K562 (cell line): ENCODE measurements at regions not wholly inside any gene's neighbourhood (a gene's known extent, or its start where the extent isn't known, plus 50 kb on each side); places are given as distances from the start of the nearest gene placed in this dataset.

Experiments used
- ATAC-seq: fragments of 200-7000 bp; cut with Tn5 transposase; 3 replicates; pipeline ENCODE4 v1.9.1; 2020; ENCODE audit warnings: moderate library complexity
- BruUV-seq: library from RNA; stranded (reverse); fragments of 400-500 nt; replicated peaks from 2 replicates; lab custom pipeline; 2021; lab: Mats Ljungman, UMichigan
- CTCF ChIA-PET: fragments of 300-600 bp; formaldehyde crosslinking; extraction: SDS; loops from one replicate; lab custom pipeline; 2021; ENCODE audit warnings: low intra/inter-chr PET ratio; lab: Yijun Ruan, JAX
- POLR2A ChIA-PET: fragments of 300-600, 350-650 bp; sonication (Branson Sonifier 250); formaldehyde crosslinking; extraction: SDS; loops from one replicate; lab custom pipeline; 2021; ENCODE audit warnings: antibody characterized with exemption, inconsistent platforms; lab: Yijun Ruan, JAX
- DNase-seq, 4 experiments: peaks; one replicate each; pipeline versions ENCODE4 v3.0.0 to v3.0.0-alpha.2; 2011 to 2018; ENCODE audit warnings: low spot score in 3 of 4, mixed read lengths in 3 of 4; ENCODE audit errors: extremely low read depth in 1 of 4
- FAIRE-seq: peaks from 2 replicates; lab custom pipeline; 2011; peaks lifted over from hg19 to GRCh38; lab: Jason Lieb, UNC
- H2AFZ ChIP-seq: 2 replicates; pipeline ENCODE4 v1.6.0; 2011; ENCODE audit warnings: low read depth, low read length, control low read depth, inconsistent platforms
- H3K27ac ChIP-seq: fragments of 200-600 bp; 3 replicates; pipeline ENCODE4 v1.8.0; 2011; ENCODE audit warnings: low read depth, mild to moderate bottlenecking, control low read depth, inconsistent platforms, low read length, moderate library complexity, mixed read lengths; ENCODE audit errors: extremely low read depth
- H3K27me3 ChIP-seq, 2 experiments: fragments of 300-600 bp in 1 of 2; 2 replicates in 1 of 2; 3 replicates in 1 of 2; pipeline versions ENCODE4 v1.6.0 to v1.8.0; 2011; ENCODE audit warnings: inconsistent platforms in 2 of 2, low read length in 2 of 2, mild to moderate bottlenecking in 1 of 2, mixed read lengths in 1 of 2, moderate library complexity in 1 of 2; ENCODE audit not compliant: control insufficient read depth in 2 of 2, insufficient read depth in 2 of 2
- H3K36me3 ChIP-seq: fragments of 300-600 bp; 3 replicates; pipeline ENCODE4 v1.8.0; 2011; ENCODE audit warnings: mild to moderate bottlenecking, low read length, inconsistent platforms; ENCODE audit not compliant: control insufficient read depth, insufficient read depth
- H3K4me1 ChIP-seq, 2 experiments: fragments of 200-600 bp in 1 of 2; replicated peaks in 1 of 2; 2 replicates in 1 of 2; 3 replicates in 1 of 2; pipeline versions ENCODE4 v1.5.1 to v1.8.0; 2011; ENCODE audit warnings: inconsistent platforms in 2 of 2, low read length in 2 of 2, mild to moderate bottlenecking in 1 of 2, mixed read lengths in 1 of 2, moderate library complexity in 1 of 2; ENCODE audit not compliant: control insufficient read depth in 2 of 2, insufficient read depth in 2 of 2
- H3K4me2 ChIP-seq: 2 replicates; pipeline ENCODE4 v1.6.1; 2011; ENCODE audit warnings: low read length, control low read depth, inconsistent platforms, mixed read lengths; ENCODE audit not compliant: insufficient read depth
- H3K4me3 ChIP-seq: fragments of 200-600 bp; sonication (generic), shearing (Covaris generic); 2 replicates; pipeline ENCODE4 v1.5.1; 2016; ENCODE audit warnings: control low read depth, inconsistent platforms
- H3K79me2 ChIP-seq: fragments of 200-600 bp; 3 replicates; pipeline ENCODE4 v1.8.0; 2011; ENCODE audit warnings: low read length, inconsistent platforms; ENCODE audit not compliant: control insufficient read depth, insufficient read depth
- H3K9ac ChIP-seq, 2 experiments: 2 replicates each; pipeline versions ENCODE4 v1.6.0 to v1.6.1; 2011; ENCODE audit warnings: low read depth in 2 of 2, low read length in 2 of 2, control low read depth in 1 of 2, inconsistent platforms in 1 of 2, mild to moderate bottlenecking in 1 of 2, mixed read lengths in 1 of 2; ENCODE audit not compliant: insufficient read depth in 1 of 2
- H3K9me1 ChIP-seq: one replicate; pipeline ENCODE4 v1.6.0; 2011; ENCODE audit warnings: inconsistent platforms, mild to moderate bottlenecking, low read length, moderate library complexity; ENCODE audit not compliant: control insufficient read depth, insufficient read depth
- H3K9me3 ChIP-seq: replicated peaks from 2 replicates; pipeline ENCODE4 v1.5.1; 2011; ENCODE audit warnings: low read depth, low read length, inconsistent platforms; ENCODE audit not compliant: control insufficient read depth, insufficient read depth
- H4K20me1 ChIP-seq: replicated peaks from 2 replicates; pipeline ENCODE4 v1.6.1; 2011; ENCODE audit warnings: low read length, inconsistent platforms, mixed read lengths; ENCODE audit not compliant: control insufficient read depth, insufficient read depth
- BHLHE40 ChIP-seq: IDR thresholded peaks from 2 replicates; pipeline ENCODE4 v1.6.1; 2011; ENCODE audit warnings: low read length, improper control_type of control experiment
- CHD1 ChIP-seq: fragments of 200-600 bp; sonication (generic); IDR thresholded peaks from one replicate; pipeline ENCODE4 v1.6.1; 2012; ENCODE audit warnings: mild to moderate bottlenecking, moderate library complexity, low read length, inconsistent platforms
- EP400 ChIP-seq: fragments of 450-650 bp; IDR thresholded peaks from 2 replicates; pipeline ENCODE4 v1.6.1; 2017; ENCODE audit warnings: antibody characterized with exemption, mild to moderate bottlenecking, moderate library complexity
- FOXJ3 ChIP-seq: sonication (generic); formaldehyde crosslinking; IDR thresholded peaks from 2 replicates; pipeline ENCODE4 v1.4.0; 2020; ENCODE audit warnings: mild to moderate bottlenecking, missing genetic modification reagents
- JUND ChIP-seq, 2 experiments: IDR thresholded peaks; 2 replicates in 1 of 2; 3 replicates in 1 of 2; pipeline ENCODE4 v1.6.1; 2011; ENCODE audit warnings: borderline replicate concordance in 2 of 2, low read depth in 2 of 2, low read length in 2 of 2, improper control_type of control experiment in 1 of 2, missing biosample characterization in 1 of 2, missing genetic modification characterization in 1 of 2, missing genetic modification reagents in 1 of 2
- SPI1 ChIP-seq: IDR thresholded peaks from 2 replicates; pipeline ENCODE4 v1.6.1; 2011; ENCODE audit warnings: low read depth, low read length, control low read depth, borderline replicate concordance
- ZFP36 ChIP-seq: fragments of 150-350 bp; IDR thresholded peaks from 2 replicates; pipeline ENCODE4 v1.6.1; 2018; ENCODE audit warnings: low read length, low read depth; ENCODE audit not compliant: partially characterized antibody
- ZNF316 ChIP-seq: fragments of 450-650 bp; IDR thresholded peaks from 2 replicates; pipeline ENCODE4 v1.6.1; 2016
- ZNF561 ChIP-seq: fragments of 450-650 bp; formaldehyde crosslinking; conservative IDR thresholded peaks from 2 replicates; pipeline ENCODE4 v1.4.0; 2020; ENCODE audit warnings: mild to moderate bottlenecking, moderate library complexity
- WGBS: fragments of 100-300 bp; shearing (Covaris generic); methylation state at CpG from one replicate; pipeline ENCODE4 v1.1.6; 2016; ENCODE audit warnings: low coverage, mixed read lengths; ENCODE audit not compliant: insufficient coverage; ENCODE audit errors: missing lambda C conversion rate; 5-methylcytosine and 5-hydroxymethylcytosine counted together
- in situ Hi-C: fragments of 300-500 bp; cut with MboI; formaldehyde crosslinking; loops from 4 replicates; pipeline ENCODE4 v1.15.0; 2018; ENCODE audit warnings: inconsistent platforms, mixed read lengths
- intact Hi-C: fragments of 100-400 bp; cut with micrococcal nuclease; formaldehyde crosslinking; loops from 2 replicates; pipeline ENCODE4 v1.14.2; 2022
- TF ChIP-seq, protein P1 (sequence below), 2 experiments: fragments of 450-650 bp; IDR thresholded peaks; 2 replicates each; pipeline ENCODE4 v1.6.1; 2016; ENCODE audit warnings: mild to moderate bottlenecking in 2 of 2, borderline replicate concordance in 1 of 2, low read depth in 1 of 2, moderate library complexity in 1 of 2
- TF ChIP-seq, protein P2 (sequence below): fragments of 250-450 bp; sonication (Bioruptor Pico); IDR thresholded peaks from 2 replicates; pipeline ENCODE4 v1.5.0; 2021
- TF ChIP-seq, protein P3 (sequence below): fragments of 450-650 bp; formaldehyde crosslinking; IDR thresholded peaks from 2 replicates; pipeline ENCODE4 v1.4.0; 2020; ENCODE audit warnings: mild to moderate bottlenecking, mixed read lengths

DNA sequence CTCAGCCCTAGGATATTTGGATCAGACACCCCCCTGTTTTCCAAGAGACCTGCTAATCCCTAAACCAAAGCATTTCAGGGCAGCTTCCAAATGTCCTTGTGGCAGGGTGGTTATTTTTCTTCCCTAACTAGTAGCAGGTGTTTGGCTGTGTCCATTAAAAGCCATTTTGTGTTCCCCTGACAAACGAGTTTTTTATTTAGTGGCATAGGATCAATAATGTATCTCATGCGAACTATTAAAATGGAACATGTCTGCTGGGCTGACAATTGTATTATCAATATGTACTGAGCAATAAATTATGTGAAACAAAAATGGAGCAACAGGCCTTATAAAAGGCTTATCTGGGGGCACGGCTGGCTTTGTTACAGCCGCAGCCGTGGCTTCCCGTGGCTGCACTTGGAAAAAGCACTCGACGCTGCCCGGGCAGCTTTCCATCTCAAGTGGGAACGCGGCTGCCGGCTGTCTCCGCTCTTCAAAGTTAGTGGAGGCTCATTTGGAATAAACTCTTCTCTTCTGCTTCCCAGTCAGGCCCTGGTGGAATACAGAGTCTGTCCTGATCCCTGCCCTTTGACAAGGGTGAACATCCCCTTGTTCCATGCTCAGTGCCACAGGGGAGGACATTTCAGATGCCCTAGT, 554.3 kb downstream of the TYW1 start:
- no peaks in the 10 kb centered on the region for H3K79me2 ChIP-seq
- H3K9me3 ChIP-seq, result no peaks in the 10 kb centered on the region
- ATAC-seq (no peak), FAIRE-seq (no peak), DNase-seq (no peak)
- H3K36me3 ChIP-seq, result no peaks in the 10 kb centered on the region
- intact Hi-C loops, result no loop called here
- H3K9me1 ChIP-seq, result no peaks in the 10 kb centered on the region
- ChIA-PET POLR2A (no interaction called here), CTCF (no interaction called here)
- H3K4me1 ChIP-seq, result no peaks in the 10 kb centered on the region
- H2AFZ ChIP-seq, result no peak overlapping the region
- no TSS peak for BruUV-seq
- no peak overlapping the region for H3K4me2 ChIP-seq
- H3K9ac ChIP-seq, result no peak overlapping the region
- H3K27me3 ChIP-seq, result no peaks in the 10 kb centered on the region; a peak in 1 of 5 replicates
- in situ Hi-C loops, result no loop called here
- H3K4me3 ChIP-seq, result no peak overlapping the region
- H3K27ac ChIP-seq, result no peak overlapping the region
- H4K20me1 ChIP-seq, result no peaks in the 10 kb centered on the region
- WGBS, result under 1% methylated on average over 13 of the region's 13 CpGs
- TF ChIP-seq, protein P1, sequence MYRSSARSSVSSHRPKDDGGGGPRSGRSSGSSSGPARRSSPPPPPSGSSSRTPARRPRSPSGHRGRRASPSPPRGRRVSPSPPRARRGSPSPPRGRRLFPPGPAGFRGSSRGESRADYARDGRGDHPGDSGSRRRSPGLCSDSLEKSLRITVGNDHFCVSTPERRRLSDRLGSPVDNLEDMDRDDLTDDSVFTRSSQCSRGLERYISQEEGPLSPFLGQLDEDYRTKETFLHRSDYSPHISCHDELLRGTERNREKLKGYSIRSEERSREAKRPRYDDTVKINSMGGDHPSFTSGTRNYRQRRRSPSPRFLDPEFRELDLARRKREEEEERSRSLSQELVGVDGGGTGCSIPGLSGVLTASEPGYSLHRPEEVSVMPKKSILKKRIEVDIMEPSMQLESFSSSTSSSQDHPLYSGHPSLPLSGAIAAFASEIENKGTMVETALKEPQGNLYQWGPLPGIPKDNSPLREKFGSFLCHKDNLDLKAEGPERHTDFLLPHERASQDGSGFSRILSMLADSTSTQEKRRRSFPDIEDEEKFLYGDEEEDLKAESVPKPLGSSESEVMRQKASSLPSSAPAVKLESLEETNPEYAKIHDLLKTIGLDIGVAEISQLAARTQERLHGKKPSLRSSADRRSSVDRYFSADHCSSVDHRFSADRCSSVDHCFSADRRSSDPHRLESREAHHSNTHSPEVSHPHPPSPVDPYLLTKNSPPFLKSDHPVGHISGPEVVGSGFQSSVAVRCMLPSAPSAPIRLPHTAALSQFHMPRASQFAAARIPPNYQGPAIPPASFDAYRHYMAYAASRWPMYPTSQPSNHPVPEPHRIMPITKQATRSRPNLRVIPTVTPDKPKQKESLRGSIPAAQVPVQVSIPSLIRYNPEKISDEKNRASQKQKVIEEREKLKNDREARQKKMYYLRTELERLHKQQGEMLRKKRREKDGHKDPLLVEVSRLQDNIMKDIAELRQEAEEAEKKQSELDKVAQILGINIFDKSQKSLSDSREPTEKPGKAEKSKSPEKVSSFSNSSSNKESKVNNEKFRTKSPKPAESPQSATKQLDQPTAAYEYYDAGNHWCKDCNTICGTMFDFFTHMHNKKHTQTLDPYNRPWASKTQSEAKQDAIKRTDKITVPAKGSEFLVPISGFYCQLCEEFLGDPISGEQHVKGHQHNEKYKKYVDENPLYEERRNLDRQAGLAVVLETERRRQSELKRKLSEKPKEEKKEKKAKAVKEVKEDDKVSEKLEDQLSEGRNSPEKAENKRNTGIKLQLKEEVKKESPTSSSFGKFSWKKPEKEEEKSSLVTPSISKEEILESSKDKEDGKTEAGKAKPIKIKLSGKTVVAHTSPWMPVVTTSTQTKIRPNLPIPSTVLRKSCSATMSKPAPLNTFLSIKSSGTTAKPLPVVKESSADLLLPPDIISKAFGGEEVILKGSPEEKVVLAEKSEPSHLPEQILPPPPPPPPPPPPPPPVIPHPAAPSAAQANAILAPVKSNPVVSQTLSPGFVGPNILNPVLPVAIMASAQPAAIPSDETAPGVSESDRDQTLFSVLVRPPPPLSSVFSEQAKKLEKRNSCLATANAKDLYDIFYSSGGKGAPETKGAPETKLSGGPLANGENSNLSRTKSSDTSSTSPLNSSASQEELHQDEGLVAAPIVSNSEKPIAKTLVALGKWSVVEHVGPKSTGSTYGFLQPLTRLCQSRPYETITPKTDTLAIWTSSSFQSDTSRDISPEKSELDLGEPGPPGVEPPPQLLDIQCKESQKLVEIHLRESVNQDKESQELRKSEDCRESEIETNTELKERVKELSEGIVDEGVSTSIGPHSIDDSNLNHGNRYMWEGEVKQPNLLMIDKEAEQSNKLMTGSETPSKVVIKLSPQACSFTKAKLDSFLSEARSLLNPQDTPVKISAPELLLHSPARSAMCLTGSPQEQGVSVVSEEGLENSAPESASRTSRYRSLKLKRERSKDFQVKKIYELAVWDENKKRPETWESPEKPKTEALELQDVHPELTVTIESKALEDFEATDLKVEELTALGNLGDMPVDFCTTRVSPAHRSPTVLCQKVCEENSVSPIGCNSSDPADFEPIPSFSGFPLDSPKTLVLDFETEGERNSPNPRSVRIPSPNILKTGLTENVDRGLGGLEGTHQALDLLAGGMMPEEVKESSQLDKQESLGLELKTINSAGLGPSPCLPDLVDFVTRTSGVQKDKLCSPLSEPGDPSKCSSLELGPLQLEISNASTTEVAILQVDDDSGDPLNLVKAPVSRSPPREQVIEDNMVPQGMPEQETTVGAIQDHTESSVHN (IDR thresholded peaks at IDR 0.05; ENCODE audit: borderline replicate concordance in 1 of 2, low read depth in 1 of 2), result no peak
- TF ChIP-seq FOXJ3 (CRISPR knock-in tag), result no peak
- no peak for TF ChIP-seq CHD1
- TF ChIP-seq, protein P2, sequence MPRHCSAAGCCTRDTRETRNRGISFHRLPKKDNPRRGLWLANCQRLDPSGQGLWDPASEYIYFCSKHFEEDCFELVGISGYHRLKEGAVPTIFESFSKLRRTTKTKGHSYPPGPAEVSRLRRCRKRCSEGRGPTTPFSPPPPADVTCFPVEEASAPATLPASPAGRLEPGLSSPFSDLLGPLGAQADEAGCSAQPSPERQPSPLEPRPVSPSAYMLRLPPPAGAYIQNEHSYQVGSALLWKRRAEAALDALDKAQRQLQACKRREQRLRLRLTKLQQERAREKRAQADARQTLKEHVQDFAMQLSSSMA (CRISPR knock-in tag), result no peak
- no peak for TF ChIP-seq ZFP36
- TF ChIP-seq EP400, result no peak
- TF ChIP-seq SPI1, result no peak
- TF ChIP-seq ZNF561 (CRISPR knock-in tag), result no peak
- TF ChIP-seq, protein P3, sequence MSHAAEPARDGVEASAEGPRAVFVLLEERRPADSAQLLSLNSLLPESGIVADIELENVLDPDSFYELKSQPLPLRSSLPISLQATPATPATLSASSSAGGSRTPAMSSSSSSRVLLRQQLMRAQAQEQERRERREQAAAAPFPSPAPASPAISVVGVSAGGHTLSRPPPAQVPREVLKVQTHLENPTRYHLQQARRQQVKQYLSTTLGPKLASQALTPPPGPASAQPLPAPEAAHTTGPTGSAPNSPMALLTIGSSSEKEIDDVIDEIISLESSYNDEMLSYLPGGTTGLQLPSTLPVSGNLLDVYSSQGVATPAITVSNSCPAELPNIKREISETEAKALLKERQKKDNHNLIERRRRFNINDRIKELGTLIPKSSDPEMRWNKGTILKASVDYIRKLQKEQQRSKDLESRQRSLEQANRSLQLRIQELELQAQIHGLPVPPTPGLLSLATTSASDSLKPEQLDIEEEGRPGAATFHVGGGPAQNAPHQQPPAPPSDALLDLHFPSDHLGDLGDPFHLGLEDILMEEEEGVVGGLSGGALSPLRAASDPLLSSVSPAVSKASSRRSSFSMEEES (CRISPR knock-in tag), result no peak
- no peak for TF ChIP-seq BHLHE40
- no peak for TF ChIP-seq ZNF316
- no peak for TF ChIP-seq JUND (IDR thresholded peaks at IDR 0.05; ENCODE audit: borderline replicate concordance, low read depth, low read length)
- no peak for TF ChIP-seq JUND (tag; IDR thresholded peaks at IDR 0.05; ENCODE audit: borderline replicate concordance, low read depth, low read length)
